ENCODE measurements at regions not wholly inside any gene's neighbourhood (a gene's known extent, or its start where the extent isn't known, plus 50 kb on each side); places are given as distances from the start of the nearest gene placed in this dataset.

GRCh38 chr7:93015779-93016481 lies 101.8 kb downstream of the SAMD9 start:
- DNase-seq (ENCODE audit: low read depth in 4 of 4, low spot score in 1 of 4) = no peak

GRCh38 chr7:93015101-93015778 lies 102.5 kb downstream of the SAMD9 start:
- no peak for DNase-seq (ENCODE audit: low read depth in 4 of 4, low spot score in 1 of 4)

GRCh38 chr7:93014410-93014809 lies 103.4 kb downstream of the SAMD9 start:
- DNase-seq (ENCODE audit: low read depth in 4 of 4, low spot score in 1 of 4) = no peak

- DNase-seq (ENCODE audit: low read depth in 4 of 4, low spot score in 1 of 4) = no peak
Measured at GRCh38 chr7:93013446-93014061, 104.2 kb downstream of the SAMD9 start.

- no peak for DNase-seq (ENCODE audit: low read depth in 4 of 4, low spot score in 1 of 4)
Measured at GRCh38 chr7:93011351-93012294, 106.2 kb downstream of the SAMD9 start.

- no peak for DNase-seq (ENCODE audit: low read depth in 4 of 4, low spot score in 1 of 4)
Measured at GRCh38 chr7:93008833-93009232, 108.9 kb downstream of the SAMD9 start.

GRCh38 chr7:93006480-93007095 lies 111.2 kb downstream of the SAMD9 start:
- DNase-seq (ENCODE audit: low read depth in 4 of 4, low spot score in 1 of 4) = no peak

- DNase-seq (ENCODE audit: low read depth in 4 of 4, low spot score in 1 of 4) = no peak
Measured at GRCh38 chr7:93004906-93005305, 112.9 kb downstream of the SAMD9 start.

- DNase-seq (ENCODE audit: low read depth in 4 of 4, low spot score in 1 of 4) = no peak
Measured at GRCh38 chr7:92997719-92998118, 120.1 kb downstream of the SAMD9 start.

GRCh38 chr7:92997152-92997551 lies 120.6 kb downstream of the SAMD9 start:
- DNase-seq (ENCODE audit: low read depth in 4 of 4, low spot score in 1 of 4) = no peak

- DNase-seq (ENCODE audit: low read depth in 4 of 4, low spot score in 1 of 4) = no peak
Measured at GRCh38 chr7:92994901-92995300, 122.9 kb downstream of the SAMD9 start.

GRCh38 chr7:92992932-92993331 lies 124.8 kb downstream of the SAMD9 start:
- no peak for DNase-seq (ENCODE audit: low read depth in 4 of 4, low spot score in 1 of 4)

GRCh38 chr7:92992483-92992882 lies 125.3 kb downstream of the SAMD9 start:
- DNase-seq (ENCODE audit: low read depth in 4 of 4, low spot score in 1 of 4) = no peak

GRCh38 chr7:92991190-92991589 lies 126.6 kb downstream of the SAMD9 start:
- DNase-seq (ENCODE audit: low read depth in 4 of 4, low spot score in 1 of 4) = no peak

- no peak for DNase-seq (ENCODE audit: low read depth in 4 of 4, low spot score in 1 of 4)
Measured at GRCh38 chr7:92988941-92989545, 128.7 kb downstream of the SAMD9 start.

- DNase-seq (ENCODE audit: low read depth in 4 of 4, low spot score in 1 of 4) = no peak
Measured at GRCh38 chr7:92988051-92988450, 129.7 kb downstream of the SAMD9 start.

- no peak for DNase-seq (ENCODE audit: low read depth in 4 of 4, low spot score in 1 of 4)
Measured at GRCh38 chr7:92987538-92987937, 130.2 kb downstream of the SAMD9 start.

GRCh38 chr7:92987095-92987494 lies 130.7 kb downstream of the SAMD9 start:
- no peak for DNase-seq (ENCODE audit: low read depth in 4 of 4, low spot score in 1 of 4)

- no peak for DNase-seq (ENCODE audit: low read depth in 4 of 4, low spot score in 1 of 4)
Measured at GRCh38 chr7:92982928-92983327, 134.9 kb downstream of the SAMD9 start.

- no peak for DNase-seq (ENCODE audit: low read depth in 4 of 4, low spot score in 1 of 4)
Measured at GRCh38 chr7:92976931-92977330, 140.6 kb upstream of the CDK6 start.

Data from stimulated activated CD4-positive, alpha-beta T cell treated with anti-CD3 and anti-CD28 coated beads, Interleukin-1b, Interleukin-23, amount 100 ng/mL, for 24 hours (primary cell).